Retina (tissue), 1 donor: ENCODE measurements at regions not wholly inside any gene's neighbourhood (a gene's known extent, or its start where the extent isn't known, plus 50 kb on each side); places are given as distances from the start of the nearest gene placed in this dataset.

ENCODE experiments used
- DNase-seq: peaks from one replicate; pipeline ENCODE4 v3.0.0-alpha.2; 2016

DNA sequence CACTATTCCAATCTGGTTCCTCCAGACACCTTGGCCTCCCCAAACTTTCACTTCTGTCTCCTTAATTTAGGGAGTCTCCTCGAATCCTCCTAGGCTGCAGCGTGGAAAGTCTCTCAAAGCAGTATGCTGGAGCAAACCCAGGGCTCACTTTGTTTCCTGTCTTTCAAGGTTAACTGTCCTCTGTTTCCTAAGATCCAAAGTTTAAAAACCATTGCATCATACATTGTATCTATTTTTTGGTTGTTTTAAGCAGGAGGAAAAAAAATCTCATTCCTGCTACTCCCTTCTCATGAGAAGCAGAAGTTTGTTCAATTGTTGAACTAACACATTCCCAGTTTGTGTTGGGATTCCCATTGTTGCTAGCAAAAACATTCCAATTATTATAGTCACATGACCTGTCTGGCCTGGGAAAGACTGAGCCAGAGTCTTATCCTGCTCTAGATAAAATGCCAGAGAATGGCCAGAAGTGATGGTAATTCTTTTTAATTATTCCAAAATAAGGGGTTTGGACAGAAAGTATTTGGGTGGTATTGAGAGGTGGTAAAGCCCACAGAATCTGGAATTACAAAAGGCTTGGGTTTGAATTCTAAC, 67.3 kb downstream of the HSPB8 start:
- no peak for DNase-seq

DNA sequence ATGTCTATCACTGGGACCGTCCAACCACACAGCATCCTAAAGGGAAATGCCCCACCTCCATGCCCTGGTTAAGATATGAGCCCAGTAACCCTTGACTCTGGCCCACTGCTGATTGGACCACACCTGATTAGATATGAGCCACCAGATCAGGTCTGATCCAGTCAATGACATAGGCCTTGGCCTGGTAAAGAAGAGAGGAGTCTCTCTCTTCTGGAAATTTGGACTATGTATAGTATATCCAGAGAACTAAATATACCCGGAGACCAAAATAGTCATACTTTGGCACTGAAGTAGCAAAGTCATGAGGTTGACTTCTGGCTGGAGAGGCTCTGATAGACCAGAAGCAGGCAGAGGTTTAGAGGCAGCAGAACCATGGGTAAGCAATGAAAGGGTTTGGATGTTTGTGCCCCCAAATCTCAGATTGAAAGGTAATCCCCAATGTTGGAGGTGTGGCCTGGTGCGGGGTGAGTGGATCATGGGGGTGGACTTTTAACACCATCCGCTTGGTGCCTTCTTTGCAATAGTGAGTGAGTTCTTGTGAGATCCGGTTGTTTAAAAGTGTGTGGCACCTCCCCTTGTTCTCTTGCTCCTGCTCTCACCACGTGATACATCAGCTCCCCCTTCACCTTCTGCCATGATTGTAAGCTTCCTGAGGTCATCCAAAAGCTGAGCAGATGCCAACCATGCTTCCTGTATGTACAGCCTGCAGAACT, 68.4 kb downstream of the HSPB8 start:
- DNase-seq, result no peak

DNA sequence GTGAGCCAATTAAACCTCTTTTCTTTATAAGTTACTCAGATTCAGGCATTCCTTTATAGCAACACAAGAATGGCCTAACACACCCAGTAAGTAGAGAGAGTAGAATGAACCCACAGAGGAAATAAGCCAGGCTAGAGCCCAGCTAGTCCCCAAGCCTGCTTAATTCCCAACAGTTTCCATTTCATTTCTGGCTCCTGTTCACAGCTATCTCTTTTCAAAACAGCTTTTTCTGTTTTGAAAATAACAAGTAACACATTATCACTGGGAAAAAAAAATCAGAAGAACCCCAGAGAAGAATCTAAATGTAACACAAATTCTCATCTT, 69.0 kb downstream of the HSPB8 start:
- DNase-seq, result no peak

DNA sequence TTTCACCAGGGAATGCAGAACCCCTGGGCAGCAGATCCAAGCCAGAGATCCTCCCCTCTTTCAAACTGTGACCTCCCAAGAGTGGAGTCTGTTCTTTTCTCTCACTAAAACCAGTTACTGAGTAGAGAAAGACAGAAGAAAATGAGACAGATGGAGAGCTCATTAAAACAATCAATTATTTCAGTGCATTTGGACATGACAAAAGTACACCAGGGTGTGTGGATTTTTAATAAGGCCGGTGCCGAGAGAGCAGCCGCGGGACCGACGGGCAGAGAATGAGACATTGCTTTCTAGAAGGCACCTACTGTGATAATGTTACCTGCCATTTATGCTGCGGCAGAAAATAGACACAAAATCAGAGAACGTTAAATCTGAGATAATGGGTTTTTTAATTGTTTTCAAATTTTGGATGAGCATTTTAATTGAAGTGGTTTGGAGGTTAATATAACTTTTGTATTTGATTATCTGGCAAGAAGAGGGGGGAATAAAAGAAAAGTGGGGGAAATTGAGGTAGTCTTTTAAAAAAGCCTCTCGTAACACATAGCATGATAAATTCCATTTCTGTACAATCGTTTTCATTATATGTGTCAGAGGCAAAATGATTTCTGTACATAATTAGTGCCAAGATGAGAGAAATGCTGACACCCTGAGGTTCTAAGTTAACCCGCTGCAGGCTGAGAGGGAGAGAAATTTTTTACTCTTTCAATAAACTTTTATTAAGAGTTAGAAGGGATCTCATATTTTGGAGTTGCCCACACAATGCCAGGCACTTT, 70.8 kb downstream of the HSPB8 start:
- peak; percentile 72 for DNase-seq

DNA sequence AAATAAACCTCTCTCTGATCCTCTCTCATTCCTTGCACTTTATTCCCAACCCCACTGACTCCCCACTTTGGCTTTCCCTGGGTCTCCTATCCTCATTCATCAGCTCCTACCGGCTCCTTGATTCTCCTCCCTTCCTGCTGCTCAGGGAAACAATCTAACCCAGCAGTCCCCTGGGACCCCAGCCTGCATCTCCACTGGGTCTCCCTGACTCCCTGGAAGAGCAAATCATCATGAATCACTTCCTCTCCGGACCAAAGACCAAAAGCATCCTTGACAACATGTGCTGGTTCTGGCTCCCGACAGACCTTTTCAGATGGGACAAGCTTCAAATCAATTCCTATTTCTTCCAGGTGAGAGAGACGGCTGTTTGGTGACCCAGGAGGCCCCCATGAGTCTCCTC, 76.6 kb downstream of the HSPB8 start:
- no peak for DNase-seq

GRCh38 chr12:119258149-119258548, 76.4 kb upstream of the CCDC60 start:
- peak; percentile 19 for DNase-seq

DNA sequence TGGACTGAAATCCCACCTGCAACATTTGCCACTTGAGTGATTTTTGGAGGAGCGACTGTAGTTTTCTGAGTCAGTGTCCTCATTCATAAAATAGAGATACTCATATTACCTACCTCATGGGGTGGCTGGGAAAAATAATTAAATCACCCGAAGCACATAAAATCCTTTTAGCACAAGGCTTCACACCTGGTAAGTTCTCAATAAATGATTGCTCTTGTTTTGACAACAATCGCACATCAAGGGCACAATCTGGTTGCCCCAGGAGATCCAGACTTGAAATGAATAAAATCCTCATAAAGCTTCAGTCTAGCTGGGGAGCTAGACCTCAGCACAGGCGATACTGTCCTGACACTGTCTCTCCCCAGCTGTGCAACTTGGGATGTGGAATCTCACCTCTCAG, 76.0 kb upstream of the CCDC60 start:
- DNase-seq, result no peak

GRCh38 chr12:119259484-119259883, 75.0 kb upstream of the CCDC60 start:
- DNase-seq, result no peak

DNA sequence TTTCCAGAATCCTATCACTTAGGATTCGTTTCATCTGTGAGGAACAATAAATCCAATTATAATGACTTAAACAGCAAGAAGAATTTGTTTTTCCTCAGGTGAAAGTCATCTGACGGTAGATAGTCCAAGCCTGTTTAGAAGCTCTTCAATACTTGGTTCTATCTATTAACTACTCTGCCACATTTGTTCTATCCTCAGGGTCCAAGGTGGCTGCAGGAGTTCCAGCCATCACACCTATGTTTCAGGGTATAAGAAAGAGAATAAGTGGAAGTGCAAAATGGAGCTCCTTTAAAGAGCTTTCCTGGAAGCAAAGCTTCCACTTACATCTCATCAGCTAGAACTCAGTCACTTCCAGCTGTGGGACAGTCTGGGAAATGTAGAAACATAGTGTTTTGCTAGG, 72.1 kb upstream of the CCDC60 start:
- DNase-seq, result no peak

DNA sequence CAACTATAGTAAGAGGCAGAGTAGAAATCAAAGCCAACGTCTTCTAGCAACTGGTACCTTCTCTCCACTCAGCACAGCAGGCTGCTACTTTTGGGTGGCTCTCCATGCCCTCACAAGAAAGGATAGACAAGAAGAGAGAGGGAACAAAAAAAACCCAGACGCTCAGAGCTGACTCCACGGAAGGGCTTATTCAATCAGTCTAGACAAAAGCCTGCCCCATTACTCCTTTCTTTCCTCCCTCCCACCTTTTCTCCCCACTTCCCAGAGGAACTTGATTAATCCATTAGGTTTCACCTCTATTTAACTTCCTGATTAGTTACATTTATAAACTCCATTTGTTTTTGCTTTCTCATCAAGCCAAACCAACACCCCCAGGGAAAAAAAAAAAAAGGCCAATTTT, 71.1 kb upstream of the CCDC60 start:
- DNase-seq, result no peak

DNA sequence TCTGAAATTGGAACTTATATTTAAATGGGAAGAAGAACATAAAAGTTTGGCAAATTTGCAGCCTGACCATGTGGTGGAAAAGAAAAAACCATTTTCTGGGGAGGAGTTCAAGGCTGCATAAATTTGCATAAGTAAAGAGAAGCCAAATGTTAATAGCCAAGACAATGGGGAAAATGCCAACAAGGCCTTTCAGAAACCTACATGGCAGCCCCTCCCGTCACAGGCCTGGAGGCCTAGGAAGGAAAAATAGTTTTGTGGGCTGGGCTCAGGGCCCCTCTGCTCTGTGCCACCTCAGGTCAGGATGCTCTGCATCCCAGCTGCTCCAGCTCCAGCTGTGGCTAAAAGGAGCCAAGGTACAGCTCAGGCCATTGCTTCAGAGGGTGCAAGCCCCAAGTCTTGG, 67.6 kb upstream of the CCDC60 start:
- DNase-seq, result no peak

- no peak for DNase-seq
These were observed 59.9 kb upstream of the CCDC60 start for GRCh38 chr12:119274636-119275065.

GRCh38 chr12:119283310-119283709, 51.2 kb upstream of the CCDC60 start:
- DNase-seq, result peak; percentile 55
